ENCODE measurements at regions not wholly inside any gene's neighbourhood (a gene's known extent, or its start where the extent isn't known, plus 50 kb on each side); places are given as distances from the start of the nearest gene placed in this dataset.
"Not testable (repeated sequence)": the region's sequence is repeated elsewhere in the genome, so short reads cannot be mapped to it uniquely, and the experiment has no call there.

GRCh38 chr20:56702931-56703840 lies 74.1 kb downstream of the TFAP2C start:
- H3K9me3 ChIP-seq, result no peaks in the 10 kb centered on the region
- H3K4me1 ChIP-seq, result no peaks in the 10 kb centered on the region
- no peak overlapping the region for H3K4me3 ChIP-seq
- TF ChIP-seq EP300 (IDR thresholded peaks at IDR 0.05), result no peak
- no peak for TF ChIP-seq POLR2A (IDR thresholded peaks at IDR 0.05; ENCODE audit: low read depth)
- no peak for TF ChIP-seq POLR2AphosphoS5 (IDR thresholded peaks at IDR 0.05)
- no peak for TF ChIP-seq CTCF (IDR thresholded peaks at IDR 0.05)
- H3K36me3 ChIP-seq, result no peaks in the 10 kb centered on the region
- H3K27me3 ChIP-seq, result peaks cover 0 to 20% (median 0%) of the 10 kb centered on the region in 4 donors
- 78% methylated on average over 15 of the region's 21 CpGs for WGBS
- no peak overlapping the region for H3K27ac ChIP-seq (replicated peaks in 1 of 4)
- DNase-seq (ENCODE audit: extremely low spot score), result no peak
- intact Hi-C loops (cut with DNase I), result no loop called here

GRCh38 chr20:56706867-56707360 lies 77.8 kb downstream of the TFAP2C start:
- Histone ChIP-seq H3K9me3 (no peaks in the 10 kb centered on the region), H3K36me3 (no peaks in the 10 kb centered on the region), H3K27me3 (peaks cover 0 to 26% (median 0%) of the 10 kb centered on the region in 4 donors), H3K4me1 (no peaks in the 10 kb centered on the region), H3K4me3 (no peak overlapping the region), H3K27ac (replicated peaks in 1 of 4) (no peak overlapping the region)
- TF ChIP-seq EP300 (IDR thresholded peaks at IDR 0.05), result no peak
- intact Hi-C loops (cut with DNase I), result no loop called here
- 76% methylated on average over 6 of the region's 6 CpGs for WGBS
- DNase-seq (ENCODE audit: extremely low spot score), result no peak

GRCh38 chr20:56708991-56709390 lies 79.9 kb downstream of the TFAP2C start:
- H3K4me1 ChIP-seq, result no peaks in the 10 kb centered on the region
- peaks cover 0 to 25% (median 0%) of the 10 kb centered on the region in 4 donors for H3K27me3 ChIP-seq
- H3K27ac ChIP-seq (replicated peaks in 1 of 4), result no peak overlapping the region
- H3K36me3 ChIP-seq, result no peaks in the 10 kb centered on the region
- DNase-seq (ENCODE audit: extremely low spot score), result no peak
- WGBS, result 85% methylated on average over 9 of the region's 14 CpGs
- no peaks in the 10 kb centered on the region for H3K9me3 ChIP-seq
- TF ChIP-seq CTCF (IDR thresholded peaks at IDR 0.05) (no peak), EP300 (IDR thresholded peaks at IDR 0.05) (no peak), POLR2A (IDR thresholded peaks at IDR 0.05; ENCODE audit: low read depth) (no peak), POLR2AphosphoS5 (IDR thresholded peaks at IDR 0.05) (no peak)
- H3K4me3 ChIP-seq, result no peak overlapping the region
- intact Hi-C loops (cut with DNase I), result no loop called here

GRCh38 chr20:56710125-56710524 lies 81.0 kb downstream of the TFAP2C start:
- WGBS, result 88% methylated on average over 11 of the region's 11 CpGs
- Histone ChIP-seq H3K36me3 (no peaks in the 10 kb centered on the region), H3K27ac (replicated peaks in 1 of 4) (no peak overlapping the region), H3K27me3 (peaks cover 0 to 25% (median 0%) of the 10 kb centered on the region in 4 donors), H3K9me3 (no peaks in the 10 kb centered on the region), H3K4me3 (no peak overlapping the region), H3K4me1 (no peaks in the 10 kb centered on the region)
- intact Hi-C loops (cut with DNase I), result no loop called here
- DNase-seq (ENCODE audit: extremely low spot score), result no peak
- TF ChIP-seq CTCF (IDR thresholded peaks at IDR 0.05) (no peak), POLR2A (IDR thresholded peaks at IDR 0.05; ENCODE audit: low read depth) (no peak)

- peaks cover 0 to 25% (median 0%) of the 10 kb centered on the region in 4 donors for H3K27me3 ChIP-seq
- intact Hi-C loops (cut with DNase I); H3K9me3 ChIP-seq; H3K27ac ChIP-seq (replicated peaks in 1 of 4); H3K4me1 ChIP-seq; DNase-seq (ENCODE audit: extremely low spot score); H3K4me3 ChIP-seq; H3K36me3 ChIP-seq: not testable (repeated sequence)
- 74% methylated on average over 2 of the region's 2 CpGs for WGBS
Measured at GRCh38 chr20:56710577-56710976, 81.5 kb downstream of the TFAP2C start.

Measured in esophagus muscularis mucosa (tissue), 4 donors.